Activated CD4-positive, CD25-positive, alpha-beta regulatory T cell (primary cell): ENCODE measurements at regions not wholly inside any gene's neighbourhood (a gene's known extent, or its start where the extent isn't known, plus 50 kb on each side); places are given as distances from the start of the nearest gene placed in this dataset.
"Not testable (repeated sequence)": the region's sequence is repeated elsewhere in the genome, so short reads cannot be mapped to it uniquely, and the experiment has no call there.

Source experiments
- DNase-seq, 4 experiments: peaks; one replicate each; lab custom pipeline; 2025; lab: John Stamatoyannopoulos, UW

DNA sequence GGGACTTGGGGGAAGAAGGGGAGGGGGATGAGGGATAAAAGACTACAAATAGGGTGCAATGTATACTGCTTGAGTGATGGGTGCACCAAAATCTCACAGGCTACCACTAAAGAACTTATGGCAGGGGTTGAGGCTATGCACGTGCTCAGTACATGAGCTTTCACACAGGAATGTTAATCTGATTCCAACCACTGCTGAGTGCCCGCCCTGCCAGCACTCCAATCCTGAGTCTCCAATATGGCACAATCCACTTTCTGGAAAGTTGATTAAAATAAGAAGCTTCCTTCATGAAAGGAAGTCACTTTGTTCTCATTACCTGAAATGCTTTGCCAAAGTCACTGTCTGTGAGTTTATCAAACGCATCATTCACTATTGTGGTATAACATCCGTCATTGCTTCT is 463.0 kb downstream of the IRS2 start:
- no peak for DNase-seq

DNA sequence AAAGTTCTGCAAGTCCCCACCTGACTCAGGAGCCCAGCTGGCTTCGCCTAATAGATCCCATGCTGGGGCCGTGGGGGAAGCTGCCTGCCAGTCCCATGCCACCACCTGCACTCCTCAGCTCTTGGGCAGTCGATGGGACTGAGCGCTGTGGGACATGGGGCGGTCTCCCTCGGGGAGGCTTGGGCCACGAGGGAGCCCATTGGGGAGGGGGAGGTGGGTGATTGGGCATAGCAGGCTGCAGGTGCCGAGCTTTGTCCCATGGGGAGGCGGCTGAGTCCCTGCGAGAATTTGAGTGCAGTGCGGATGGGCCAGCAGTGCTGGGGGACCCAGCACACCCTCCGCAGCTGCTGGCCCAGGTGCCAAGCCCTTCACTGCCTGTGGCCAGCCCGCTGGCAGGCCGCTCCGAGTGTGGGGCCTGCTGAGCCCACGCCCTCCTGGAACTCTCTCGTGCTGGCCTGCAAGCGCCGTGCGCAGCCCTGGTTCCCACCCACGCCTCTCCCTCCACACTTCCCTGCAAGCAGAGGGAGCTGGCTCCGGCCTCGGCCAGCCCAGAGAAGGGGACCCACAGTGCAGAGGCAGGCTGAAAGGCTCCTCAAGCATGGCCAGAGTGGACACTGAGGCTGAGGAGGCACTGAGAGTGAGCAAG is 467.3 kb downstream of the IRS2 start:
- DNase-seq, result no peak

DNA sequence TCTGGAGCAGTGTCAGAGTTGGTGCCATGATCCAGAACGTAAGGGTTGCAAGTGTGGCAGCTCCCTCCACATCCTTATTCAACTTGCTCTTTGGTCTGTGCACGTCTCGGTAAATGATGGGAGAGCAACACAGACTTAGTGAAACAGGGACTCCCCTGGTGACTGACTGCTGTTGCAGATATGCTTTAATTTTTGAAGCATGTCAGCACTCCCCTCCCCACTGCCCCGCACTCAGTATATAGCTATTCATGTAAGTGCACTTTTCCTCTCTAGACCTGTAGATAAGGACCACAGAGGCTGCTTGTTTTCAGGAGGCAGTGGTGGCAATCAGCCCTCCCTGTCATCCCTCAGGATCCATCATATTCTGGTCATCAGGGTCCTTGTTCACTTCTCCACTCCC is 470.9 kb downstream of the IRS2 start:
- no peak for DNase-seq

DNA sequence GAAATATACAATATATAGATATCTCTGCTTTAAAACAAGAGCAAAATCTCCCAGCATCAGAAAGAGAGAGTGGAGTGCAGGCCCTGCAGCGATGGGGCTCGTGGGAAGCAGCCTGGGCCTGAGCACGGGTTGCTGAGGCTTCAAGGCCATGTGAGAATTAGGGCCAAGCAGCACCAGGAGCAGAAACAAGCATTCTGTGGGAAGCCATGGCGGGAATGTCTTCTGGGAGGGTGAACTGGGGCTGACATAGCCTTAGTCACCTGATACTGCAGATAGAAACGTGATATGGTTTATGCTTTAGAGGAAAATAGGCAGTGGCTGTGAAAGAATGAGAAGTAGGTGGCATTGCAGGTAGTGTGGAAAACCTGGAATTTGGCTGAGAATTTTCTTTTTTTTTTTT is 472.3 kb downstream of the IRS2 start:
- DNase-seq, result no peak

DNA sequence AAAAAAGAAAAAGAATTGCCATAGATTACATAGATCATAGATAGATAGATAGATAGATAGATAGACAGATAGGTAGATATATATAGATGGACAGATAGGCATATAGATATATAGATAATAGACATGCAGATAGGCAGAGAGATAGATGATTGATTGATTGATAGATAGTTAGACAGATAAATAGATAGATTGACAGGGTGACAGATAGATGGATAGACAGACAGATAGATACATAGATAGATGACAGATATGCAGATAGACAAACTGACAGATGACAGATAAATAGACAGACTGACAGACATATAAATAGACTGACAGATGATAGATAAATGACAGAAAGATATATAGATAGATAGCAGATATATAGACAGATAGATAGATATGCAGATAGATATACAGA is 474.0 kb downstream of the IRS2 start:
- no peak for DNase-seq

DNA sequence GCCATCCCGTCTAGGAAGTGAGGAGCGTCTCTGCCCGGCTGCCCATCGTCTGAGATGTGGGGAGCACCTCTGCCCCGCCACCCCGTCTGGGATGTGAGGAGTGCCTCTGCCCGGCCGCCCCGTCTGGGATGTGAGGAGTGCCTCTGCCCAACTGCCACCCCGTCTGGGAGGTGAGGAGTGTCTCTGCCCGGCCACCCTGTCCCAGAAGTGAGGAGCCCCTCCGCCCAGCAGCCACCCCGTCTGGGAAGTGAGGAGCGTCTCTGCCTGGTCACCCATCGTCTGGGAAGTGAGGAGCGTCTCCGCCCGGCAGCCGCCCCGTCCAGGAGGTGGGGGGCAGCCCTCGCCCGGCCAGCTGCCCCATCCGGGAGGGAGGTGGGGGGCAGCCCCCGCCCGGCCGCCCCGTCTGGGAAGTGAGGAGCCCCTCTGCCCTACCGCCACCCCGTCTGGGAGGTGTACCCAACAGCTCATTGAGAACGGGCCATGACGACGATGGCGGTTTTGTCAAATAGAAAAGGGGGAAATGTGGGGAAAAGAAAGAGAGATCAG is 474.9 kb downstream of the IRS2 start:
- not testable (repeated sequence) for DNase-seq

DNA sequence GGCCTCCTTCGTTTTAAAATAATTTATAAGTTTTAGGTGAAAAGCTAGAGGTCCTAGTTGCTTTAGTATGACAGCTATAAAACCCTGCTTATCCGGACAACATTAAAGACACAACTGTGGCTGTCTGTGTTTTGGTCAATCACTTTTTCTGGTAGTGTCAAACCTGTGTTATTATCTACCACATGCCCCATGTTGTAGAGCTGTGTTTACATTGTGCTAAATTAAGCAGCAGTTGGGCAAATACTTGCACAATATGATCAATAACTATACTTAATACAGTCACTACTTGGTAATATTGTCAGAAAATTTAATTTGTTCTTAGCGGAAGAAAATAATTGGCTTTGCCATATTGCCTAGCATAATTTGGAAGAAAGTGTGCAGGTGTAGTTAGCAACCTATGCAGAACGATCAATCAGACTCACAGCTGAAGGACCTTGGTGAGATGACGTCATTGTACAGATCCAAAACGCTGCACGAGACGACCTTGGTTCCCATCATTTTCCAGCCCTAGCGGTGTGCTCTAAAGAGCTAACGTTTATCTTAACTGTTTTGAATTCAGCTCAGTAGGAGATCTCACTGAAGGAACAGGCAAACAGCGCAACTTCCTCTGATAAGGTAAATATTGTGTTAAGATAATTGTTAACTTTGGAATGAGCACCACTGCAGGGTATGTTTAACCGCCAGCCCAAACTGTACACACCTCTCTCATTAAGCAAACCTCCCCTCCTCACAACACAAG is 476.6 kb downstream of the IRS2 start:
- DNase-seq, result no peak

DNA sequence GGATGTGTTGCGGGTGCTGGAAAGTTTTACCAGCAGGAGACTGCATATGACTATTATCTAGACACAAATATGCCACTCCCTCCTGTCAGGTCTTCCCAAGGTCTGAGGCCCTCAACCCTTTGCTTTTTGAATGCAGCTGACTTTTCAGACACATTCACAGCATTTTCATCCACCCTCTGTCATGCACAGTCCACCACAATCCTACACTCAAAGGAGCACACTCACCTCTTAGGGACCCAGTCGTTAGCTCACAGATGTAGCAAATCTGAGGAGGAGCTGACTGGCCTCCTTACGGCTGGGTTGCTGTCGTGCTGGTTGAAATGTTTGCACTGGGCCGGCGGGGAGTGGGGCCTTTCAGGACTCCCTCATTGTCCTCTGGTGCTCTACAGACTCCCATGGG is 479.4 kb downstream of the IRS2 start:
- DNase-seq, result no peak

DNA sequence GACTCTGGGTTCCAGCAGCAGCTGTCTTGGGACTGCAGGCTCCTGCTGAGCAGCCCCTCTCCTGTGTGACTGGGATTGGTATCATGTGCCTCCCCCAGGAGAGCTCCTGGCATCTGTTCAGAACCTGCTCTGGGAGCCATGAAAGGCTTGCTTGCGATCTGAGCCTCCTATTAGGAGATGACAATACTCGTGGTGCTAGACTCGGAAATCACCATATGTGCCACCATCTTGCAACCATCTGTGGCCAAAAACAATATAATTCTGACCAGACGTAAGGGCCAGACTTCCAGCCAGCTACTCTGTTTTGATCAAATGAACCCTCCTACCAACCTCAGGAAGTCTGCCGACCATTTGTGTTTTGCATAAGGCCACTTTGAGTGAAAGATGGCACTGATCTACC is 484.7 kb downstream of the IRS2 start:
- no peak for DNase-seq

DNA sequence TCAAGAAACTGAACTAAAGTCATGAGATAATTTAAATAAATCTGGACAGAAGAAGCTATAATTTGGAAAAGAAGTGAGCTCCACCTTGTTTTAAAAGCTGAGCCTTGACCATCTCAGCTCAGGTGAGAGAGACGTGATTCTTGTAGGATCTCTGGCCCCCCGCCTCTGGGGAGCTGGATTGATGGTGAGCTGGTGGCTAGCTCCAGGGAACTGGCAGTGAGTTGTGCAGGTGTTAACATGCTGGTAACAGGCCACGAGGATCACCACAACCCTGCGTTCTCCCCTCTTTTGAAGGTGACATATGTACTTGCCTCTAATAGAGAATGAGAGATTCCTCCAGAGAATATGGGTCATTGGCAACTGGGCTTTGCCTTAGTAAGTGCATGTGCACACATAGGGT is 485.1 kb downstream of the IRS2 start:
- no peak for DNase-seq

DNA sequence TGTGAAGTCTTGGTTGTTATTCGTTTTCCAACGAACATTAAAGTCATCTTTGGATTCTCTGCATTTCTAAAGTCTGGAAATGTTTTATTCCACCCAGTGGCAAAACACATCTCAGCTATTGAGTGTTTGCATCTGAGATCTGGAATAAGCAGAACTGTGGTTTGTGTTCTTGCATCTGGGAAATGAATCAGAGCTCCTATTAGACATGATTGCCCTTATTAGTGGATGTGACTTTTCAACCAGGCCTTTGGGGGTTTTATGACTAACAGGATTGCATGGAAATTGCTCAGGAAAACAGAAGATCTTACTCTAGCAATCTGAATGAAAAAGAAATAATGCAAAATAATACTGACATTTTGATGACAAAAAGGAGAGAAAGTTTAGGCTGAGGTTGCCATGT is 488.8 kb downstream of the IRS2 start:
- DNase-seq, result no peak

DNA sequence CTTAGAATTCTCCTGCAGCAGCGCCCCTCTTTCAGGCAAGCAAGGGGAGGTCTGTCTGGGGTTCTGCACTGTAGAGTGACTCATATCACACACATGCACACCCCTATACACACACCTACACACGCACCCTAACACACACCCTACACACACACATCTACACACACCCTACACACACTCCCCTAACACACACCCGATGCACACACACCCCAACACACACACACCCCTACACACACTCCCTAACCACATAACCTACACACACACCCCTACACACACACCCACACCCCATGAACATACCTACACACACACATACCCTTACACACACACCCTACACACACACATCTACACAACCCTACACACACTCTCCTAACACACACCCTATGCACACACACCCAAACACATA is 493.2 kb downstream of the IRS2 start:
- no peak for DNase-seq

DNA sequence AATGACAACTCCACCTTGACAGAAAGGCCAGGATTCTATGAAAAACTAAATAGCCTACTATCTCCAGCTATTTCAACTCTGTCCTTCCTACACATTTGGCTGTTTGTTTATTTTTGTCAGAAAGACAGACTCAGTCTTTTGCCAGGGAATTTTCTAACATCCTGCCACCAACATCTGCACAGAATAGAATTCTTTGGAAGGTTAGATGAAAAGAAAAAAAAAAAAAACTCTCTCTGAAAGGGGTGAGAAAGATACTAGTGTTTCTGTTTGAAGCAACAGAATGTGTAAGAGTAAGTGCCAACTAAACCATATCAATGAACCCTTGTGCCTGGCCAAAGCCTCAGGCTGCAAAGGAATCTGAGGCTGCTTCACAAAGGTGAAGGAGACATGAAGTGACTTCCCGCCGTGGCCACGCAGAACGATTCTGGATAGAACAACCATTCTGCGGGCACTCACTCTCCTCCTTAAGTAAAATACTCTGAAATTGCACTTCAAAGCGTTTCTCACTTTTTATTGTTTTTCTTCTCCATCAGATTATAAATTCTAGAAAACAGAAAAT is 498.2 kb downstream of the IRS2 start:
- DNase-seq, result no peak

DNA sequence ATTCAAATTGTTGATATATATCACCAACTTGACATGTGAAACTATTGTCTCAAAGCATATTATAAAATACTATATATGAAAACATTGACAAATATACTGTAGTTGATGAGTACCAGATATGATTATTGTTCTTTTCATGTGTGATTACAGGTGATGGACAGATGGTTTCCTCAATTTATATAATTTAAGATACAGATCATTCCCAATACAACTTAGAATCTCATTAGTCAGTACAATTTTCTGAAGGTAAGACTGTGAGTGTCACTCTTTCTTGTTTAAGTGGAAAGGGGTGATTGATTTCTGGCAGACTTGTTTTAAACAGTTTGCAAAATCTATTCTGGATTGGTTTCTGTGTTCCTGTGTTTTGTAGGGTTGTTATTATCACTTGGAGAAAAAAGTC is 498.8 kb downstream of the IRS2 start:
- DNase-seq, result no peak

DNA sequence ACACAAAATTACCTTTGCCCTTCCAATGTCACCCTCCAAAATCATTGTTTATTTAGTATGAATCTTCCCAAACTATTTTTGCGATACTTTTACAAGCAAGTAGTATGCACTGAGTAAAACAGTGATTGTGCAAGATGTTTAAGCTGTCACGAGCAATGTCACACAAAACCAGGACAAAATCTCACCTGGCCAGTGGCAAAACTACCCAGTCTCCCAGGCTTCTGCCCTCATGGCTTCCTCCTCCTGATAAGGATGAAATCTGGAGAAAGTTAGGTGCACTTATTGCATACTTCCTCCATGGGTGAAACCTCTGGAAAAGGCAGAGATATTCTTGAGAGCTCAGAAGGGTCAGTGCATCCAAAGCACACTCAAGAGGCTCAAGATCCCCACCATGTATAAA is 500.8 kb downstream of the IRS2 start:
- DNase-seq, result no peak

DNA sequence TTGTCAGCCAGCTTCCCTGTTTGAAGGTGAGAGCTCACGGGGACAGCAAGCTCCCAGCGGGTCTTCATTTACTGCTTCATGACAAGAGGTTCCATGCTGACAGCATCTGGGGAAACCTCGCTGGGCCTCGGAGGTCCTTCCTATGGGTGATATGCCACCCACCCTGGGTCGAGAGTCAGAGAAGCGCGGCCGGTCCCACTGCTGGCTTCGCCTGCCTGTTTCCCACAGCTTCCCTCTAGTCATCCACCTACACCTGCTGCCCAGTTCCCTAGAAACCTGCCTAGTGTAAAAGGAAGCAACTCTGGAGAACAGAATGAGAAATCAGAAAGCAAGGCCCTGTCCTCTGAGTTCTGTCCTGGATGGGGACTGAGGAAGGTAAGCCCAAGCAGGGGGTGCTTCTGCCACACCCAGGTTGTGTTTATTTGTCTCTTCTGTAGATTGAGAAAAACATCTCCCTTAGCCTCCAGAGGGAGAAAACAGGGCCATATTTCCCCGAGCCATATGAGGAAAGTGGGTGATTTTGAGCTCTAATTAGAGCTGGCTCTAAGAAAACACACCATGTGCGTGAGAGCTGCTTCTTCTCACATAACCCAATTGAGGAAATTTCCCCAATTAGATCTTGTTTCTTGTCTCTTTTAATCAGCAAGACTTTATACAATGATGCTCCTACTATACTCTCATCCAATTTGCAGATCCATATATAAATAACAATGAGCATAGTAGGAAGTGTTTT is 504.3 kb downstream of the IRS2 start:
- no peak for DNase-seq

DNA sequence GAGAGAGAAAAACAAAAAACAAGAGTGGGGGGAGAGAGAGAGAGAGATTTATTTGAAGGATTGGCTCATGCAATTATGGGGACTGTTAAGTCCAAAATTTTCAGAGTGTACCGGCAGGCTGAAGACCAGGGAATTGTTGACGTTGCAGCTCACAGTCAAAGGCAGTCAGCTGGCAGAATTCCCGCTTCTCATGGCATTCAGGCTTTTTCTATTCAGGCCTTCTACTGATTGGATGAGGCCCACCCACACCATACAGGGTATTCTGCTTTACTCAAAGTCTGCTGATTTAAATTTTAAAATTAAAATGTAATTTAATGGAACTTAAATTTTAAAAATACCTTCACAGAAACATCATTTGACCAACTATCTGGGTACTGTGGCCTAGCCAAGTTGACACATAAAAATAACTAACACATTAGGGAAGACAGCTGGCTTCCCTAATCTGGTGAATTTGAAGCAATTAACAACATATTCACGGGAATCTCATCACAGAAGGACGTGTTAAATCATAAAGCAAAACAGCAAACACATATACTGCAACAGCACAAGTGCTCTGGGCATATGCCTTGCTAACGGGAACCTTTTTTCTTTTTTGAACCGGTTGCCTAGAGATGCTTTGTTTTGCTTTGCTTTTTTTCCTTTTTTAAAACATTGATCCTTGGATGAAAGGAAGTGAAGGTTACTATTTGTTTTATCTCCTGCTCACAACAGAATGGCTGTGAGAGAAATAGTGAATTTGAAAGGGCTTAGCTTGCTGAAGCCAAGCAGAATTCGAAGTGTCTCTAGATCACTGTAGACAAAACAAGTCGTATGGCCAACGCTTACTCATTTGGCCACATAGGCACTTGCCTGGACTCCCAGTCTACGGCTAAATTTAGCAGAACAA is 505.1 kb downstream of the IRS2 start:
- DNase-seq, result no peak

DNA sequence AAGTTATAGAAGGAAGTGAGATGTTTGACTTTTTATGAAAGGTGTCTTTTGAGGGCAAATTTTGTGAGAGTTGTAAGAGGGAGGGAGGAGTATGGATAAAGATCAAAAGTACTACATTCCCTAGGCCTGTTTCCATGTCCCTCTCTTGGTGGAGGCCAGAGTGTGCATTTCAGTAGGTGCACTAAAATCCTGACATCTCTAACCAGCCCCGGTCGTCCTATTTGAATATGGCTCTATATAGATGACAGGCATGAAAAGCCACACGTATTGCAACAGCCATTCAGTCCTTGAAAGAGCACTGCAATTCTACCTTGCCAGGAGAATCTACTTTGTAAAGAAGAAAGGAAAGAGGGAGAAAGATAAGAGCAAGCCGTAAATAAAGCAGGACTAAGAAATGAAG is 510.1 kb downstream of the IRS2 start:
- DNase-seq, result no peak

DNA sequence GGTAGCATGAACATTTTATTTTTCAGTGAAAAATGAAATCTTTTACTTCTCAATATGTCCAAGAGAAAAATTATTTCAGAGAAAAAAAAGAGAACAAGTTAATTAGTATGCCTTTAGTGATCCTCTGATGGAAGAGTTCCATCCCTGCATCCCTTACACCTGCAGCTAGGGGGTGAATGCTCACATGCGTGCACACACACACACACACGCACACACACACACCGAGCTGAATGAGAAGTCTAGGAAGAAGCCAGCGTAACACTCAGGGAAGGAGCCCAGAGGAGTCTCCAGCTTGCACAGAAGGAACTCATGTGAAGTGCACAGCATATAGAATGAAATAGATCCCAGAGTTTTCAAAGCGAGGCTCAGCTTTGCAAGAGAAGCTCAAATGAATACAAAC is 510.5 kb downstream of the IRS2 start:
- DNase-seq, result no peak

DNA sequence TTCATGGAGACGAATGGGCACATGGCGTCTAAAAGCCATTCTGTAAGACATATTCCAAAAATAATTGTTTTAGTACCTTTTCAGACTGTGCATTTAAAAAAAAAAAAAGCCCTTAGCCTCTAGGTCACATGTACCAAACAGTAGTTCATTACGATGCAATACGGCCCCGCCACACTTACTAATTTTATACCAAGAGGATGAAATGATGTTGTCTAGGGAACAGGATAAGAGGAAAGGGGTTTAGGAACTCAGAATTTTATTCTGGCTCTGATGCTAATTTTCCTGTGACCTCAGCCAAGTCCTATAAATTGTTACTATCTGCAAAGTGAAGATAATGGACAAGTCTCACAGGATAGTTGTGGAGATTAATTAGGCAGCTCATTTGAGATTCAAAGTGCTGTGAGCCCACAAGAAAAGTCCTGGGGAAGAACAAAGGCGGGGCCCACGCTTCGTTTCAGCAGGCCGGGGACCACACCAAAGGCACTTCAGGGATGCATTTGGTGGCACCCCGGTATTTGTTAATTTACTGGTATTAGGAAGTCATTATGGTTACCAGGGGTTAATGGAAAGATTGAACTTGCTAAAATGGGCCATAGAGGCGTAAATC is 511.1 kb downstream of the IRS2 start:
- no peak for DNase-seq

DNA sequence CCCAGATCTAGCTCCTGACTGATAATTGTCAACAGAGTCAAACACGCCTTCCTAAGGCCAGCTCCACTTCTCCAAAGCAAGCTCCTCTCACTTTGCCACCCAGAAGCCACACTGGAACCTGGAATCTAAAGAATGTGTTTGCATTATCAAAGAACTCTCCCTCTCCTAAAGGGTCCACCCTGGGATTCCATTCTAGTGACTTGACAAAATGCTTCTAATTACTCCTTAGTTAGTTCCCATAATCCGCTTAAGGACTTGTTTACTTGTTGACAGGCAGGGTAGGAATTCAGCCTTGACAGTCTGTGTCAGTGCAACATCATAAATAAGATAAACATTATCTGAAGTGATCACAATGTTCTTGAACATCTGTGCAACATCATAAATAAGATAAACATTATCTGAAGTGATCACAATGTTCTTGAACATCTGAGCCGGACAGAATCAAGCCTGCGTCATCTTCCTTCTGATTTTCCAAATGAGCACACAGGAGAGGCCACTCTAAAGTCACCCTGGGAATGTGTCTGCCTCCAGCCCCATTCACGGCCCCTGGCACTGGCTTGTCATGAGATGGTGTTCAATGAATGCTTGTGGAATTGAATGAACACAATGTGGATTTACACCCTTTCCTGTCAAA is 512.1 kb downstream of the IRS2 start:
- DNase-seq, result no peak
